ENCODE measurements at regions not wholly inside any gene's neighbourhood (a gene's known extent, or its start where the extent isn't known, plus 50 kb on each side); places are given as distances from the start of the nearest gene placed in this dataset.

DNA sequence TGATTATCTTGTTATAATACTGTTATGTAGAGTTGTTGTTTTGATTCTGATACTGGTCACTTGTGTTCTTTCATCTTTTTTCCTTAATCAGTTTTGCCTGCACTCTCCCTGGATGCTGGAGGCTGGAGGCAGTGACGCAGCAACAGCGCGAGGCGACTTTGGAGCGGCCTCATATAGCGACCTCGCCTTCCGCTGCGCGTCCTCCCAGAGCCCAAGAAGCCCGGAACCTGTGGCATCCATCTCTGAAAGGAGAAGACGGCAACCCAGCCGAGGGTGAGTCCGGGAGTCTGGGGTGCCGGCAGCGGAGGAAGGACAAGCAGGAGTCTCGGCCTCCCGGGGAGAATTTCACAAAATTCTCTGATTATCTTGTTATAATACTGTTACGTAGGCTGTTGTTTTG lies 161.2 kb downstream of the ZNF33B start:
- H3K9me3 Mint-ChIP-seq = peaks cover 93% of the 10 kb centered on the region
- DNase-seq = no peak
- H3K36me3 Mint-ChIP-seq (ENCODE audit: low read depth) = no peaks in the 10 kb centered on the region
- no peak overlapping the region for H3K4me3 Mint-ChIP-seq
- no peak overlapping the region for H3K27ac Mint-ChIP-seq
- H3K4me1 Mint-ChIP-seq = no peaks in the 10 kb centered on the region
- TF ChIP-seq, protein P1, sequence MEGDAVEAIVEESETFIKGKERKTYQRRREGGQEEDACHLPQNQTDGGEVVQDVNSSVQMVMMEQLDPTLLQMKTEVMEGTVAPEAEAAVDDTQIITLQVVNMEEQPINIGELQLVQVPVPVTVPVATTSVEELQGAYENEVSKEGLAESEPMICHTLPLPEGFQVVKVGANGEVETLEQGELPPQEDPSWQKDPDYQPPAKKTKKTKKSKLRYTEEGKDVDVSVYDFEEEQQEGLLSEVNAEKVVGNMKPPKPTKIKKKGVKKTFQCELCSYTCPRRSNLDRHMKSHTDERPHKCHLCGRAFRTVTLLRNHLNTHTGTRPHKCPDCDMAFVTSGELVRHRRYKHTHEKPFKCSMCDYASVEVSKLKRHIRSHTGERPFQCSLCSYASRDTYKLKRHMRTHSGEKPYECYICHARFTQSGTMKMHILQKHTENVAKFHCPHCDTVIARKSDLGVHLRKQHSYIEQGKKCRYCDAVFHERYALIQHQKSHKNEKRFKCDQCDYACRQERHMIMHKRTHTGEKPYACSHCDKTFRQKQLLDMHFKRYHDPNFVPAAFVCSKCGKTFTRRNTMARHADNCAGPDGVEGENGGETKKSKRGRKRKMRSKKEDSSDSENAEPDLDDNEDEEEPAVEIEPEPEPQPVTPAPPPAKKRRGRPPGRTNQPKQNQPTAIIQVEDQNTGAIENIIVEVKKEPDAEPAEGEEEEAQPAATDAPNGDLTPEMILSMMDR (IDR thresholded peaks at IDR 0.05) = no peak
- H3K27me3 Mint-ChIP-seq (ENCODE audit: low read depth, poor library complexity) = peaks cover 3% of the 10 kb centered on the region

DNA sequence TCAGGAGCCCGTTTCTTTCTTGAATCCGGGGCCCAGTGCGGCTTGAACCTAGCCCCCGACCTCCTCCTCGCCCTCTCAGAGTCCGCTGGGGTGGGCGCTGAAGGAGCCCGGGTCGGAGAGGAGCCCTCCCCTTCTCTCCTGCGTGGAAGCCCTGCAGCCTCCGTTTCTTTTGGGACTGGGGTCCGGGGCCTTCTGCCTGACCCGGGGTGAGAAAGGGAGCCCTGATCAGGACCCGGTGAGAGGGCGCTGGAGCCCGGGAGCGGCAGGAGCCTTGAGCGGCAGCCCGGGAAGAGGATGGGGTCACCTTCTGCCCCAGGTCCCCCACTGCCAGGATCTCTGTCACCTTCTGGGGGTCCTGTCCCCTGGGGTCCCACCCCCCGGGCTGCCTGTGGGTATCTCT lies 162.3 kb downstream of the ZNF33B start:
- Mint-ChIP-seq H3K27ac (no peak overlapping the region), H3K36me3 (ENCODE audit: low read depth) (no peaks in the 10 kb centered on the region), H3K9me3 (peaks cover 92% of the 10 kb centered on the region), H3K4me3 (no peak overlapping the region), H3K4me1 (no peaks in the 10 kb centered on the region), H3K27me3 (ENCODE audit: low read depth, poor library complexity) (peaks cover 3% of the 10 kb centered on the region)
- TF ChIP-seq, protein P1 (IDR thresholded peaks at IDR 0.05) = no peak
- no peak for DNase-seq

DNA sequence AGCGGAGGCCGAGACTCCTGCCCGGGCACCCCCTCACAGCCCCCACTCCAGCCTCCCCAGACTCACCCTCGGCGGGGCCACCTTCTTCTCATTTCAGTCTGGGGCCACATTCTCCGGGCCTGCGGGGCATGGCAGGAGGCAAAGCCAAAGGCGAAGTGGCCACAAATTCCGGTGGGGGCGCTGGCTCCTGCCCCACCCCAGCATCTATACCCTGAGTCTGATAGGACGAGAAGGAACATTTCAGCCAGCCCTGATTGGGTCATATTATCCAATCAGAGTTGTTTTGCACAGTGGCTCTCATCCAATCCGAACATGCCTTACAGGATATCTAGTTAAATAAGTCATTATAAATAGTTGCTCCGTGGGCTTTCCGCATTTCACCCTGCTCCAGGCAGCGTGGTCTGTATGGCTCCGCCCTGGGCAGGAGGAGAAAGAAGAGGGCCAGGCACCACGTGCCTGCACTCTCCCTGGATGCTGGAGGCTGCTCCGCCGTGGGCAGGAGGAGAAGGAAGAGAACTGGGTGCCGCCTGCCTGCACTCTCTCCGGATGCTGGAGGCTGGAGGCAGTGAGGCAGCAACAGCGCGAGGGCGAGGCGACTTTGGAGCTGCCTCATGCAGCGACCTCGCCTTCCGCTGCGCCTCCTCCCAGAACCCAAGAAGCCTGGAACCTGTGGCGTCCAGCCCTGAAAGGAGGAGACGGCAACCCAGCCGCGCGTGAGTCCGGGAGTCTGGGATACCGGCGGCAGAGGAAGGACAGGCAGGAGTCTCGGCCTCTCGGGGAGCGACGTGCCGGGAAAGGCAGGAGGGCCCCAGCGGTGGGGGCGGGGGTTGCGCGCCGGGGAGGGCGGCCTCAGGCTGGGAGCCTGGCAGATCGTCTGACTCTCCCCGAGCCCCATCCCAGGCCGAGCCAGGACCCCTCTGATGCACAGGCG lies 162.9 kb downstream of the ZNF33B start:
- Mint-ChIP-seq H3K36me3 (ENCODE audit: low read depth) (no peaks in the 10 kb centered on the region), H3K4me3 (no peak overlapping the region), H3K9me3 (peaks cover 92% of the 10 kb centered on the region), H3K27me3 (ENCODE audit: low read depth, poor library complexity) (peaks cover 3% of the 10 kb centered on the region), H3K4me1 (no peaks in the 10 kb centered on the region), H3K27ac (no peak overlapping the region)
- TF ChIP-seq, protein P1 (IDR thresholded peaks at IDR 0.05) = no peak
- DNase-seq = no peak

DNA sequence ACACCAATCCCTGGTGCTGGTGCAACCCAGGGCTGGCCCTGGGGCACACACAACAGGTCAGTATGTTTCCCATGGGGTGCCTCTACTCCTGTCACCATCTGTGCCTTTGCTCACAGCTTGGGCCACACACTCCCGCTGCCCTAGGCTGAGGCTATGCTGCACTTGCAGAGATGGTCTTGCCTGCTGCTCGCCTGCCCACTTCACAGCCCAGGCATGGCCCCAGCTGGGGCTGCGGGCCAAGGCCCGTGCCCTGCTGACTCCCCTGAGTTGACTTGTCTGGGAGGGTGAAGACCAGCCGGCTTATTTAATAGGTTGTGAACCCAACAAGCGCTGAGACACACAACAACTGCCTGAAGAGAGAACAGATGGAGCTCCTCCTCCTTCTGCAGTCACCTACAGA lies 184.1 kb downstream of the ZNF33B start:
- H3K4me1 Mint-ChIP-seq = no peaks in the 10 kb centered on the region
- no peak overlapping the region for H3K27ac Mint-ChIP-seq
- H3K27me3 Mint-ChIP-seq (ENCODE audit: low read depth, poor library complexity) = no peaks in the 10 kb centered on the region
- DNase-seq = no peak
- no peaks in the 10 kb centered on the region for H3K36me3 Mint-ChIP-seq (ENCODE audit: low read depth)
- no peak overlapping the region for H3K4me3 Mint-ChIP-seq
- peaks cover 75% of the 10 kb centered on the region for H3K9me3 Mint-ChIP-seq
- TF ChIP-seq, protein P1 (IDR thresholded peaks at IDR 0.05) = no peak

DNA sequence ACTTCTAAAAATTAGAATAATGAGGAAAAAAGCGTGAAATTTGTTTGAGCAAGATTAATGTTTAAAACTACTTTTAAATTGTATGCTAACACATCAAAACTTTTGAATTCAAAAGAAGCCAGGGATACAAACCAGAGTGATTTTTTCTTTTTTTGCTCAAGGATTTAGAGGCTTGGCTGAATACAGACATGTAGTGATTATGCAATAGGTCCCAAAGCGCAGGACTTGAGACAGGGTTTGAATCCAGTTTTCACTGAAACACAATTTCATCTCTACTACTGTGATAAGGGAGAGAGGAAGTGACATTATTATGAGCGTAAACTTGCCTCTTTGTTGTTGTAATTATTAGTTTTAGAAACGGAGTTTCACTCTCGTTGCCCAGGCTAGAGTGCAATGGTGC lies 207.3 kb downstream of the ZNF33B start:
- H3K27ac Mint-ChIP-seq = no peak overlapping the region
- H3K9me3 Mint-ChIP-seq = peaks cover 77% of the 10 kb centered on the region
- no peak for DNase-seq
- H3K36me3 Mint-ChIP-seq (ENCODE audit: low read depth) = no peaks in the 10 kb centered on the region
- TF ChIP-seq, protein P1 (IDR thresholded peaks at IDR 0.05) = no peak
- H3K27me3 Mint-ChIP-seq (ENCODE audit: low read depth, poor library complexity) = no peaks in the 10 kb centered on the region
- H3K4me1 Mint-ChIP-seq = no peaks in the 10 kb centered on the region
- H3K4me3 Mint-ChIP-seq = no peak overlapping the region

DNA sequence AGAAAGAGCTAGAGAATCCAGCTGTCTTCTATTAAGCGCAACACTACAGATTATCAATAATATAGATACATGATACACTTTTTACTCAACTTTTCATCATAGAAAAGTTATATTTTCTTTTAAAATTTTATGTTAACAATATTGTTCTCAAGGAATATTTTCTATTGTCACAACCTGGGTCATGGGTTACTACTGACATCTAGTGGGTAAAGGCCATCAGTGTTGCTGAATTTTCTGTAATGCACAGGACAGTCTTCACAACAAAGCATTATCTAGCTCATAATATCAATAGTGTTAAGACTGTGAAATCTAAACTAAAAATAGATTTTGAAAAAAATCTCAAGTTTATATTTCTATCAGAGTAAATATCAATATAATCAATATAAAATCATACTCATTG lies 209.8 kb downstream of the ZNF33B start:
- peaks cover 4% of the 10 kb centered on the region for H3K36me3 Mint-ChIP-seq (ENCODE audit: low read depth)
- TF ChIP-seq, protein P1 (IDR thresholded peaks at IDR 0.05) = no peak
- no peaks in the 10 kb centered on the region for H3K27me3 Mint-ChIP-seq (ENCODE audit: low read depth, poor library complexity)
- H3K4me3 Mint-ChIP-seq = no peak overlapping the region
- peaks cover 76% of the 10 kb centered on the region for H3K9me3 Mint-ChIP-seq
- DNase-seq = no peak
- no peaks in the 10 kb centered on the region for H3K4me1 Mint-ChIP-seq
- H3K27ac Mint-ChIP-seq = no peak overlapping the region

Measured in nephron progenitor cell (in vitro differentiated cells).